Stimulated activated naive B cell treated with anti-CD40 and anti-IgM and Interleukin-4, amounts not matched to agents 10 μg/mL and 1 μg/mL and 100 μg/mL, for 72 hours (primary cell): ENCODE measurements at regions not wholly inside any gene's neighbourhood (a gene's known extent, or its start where the extent isn't known, plus 50 kb on each side); places are given as distances from the start of the nearest gene placed in this dataset.
"Not testable (repeated sequence)": the region's sequence is repeated elsewhere in the genome, so short reads cannot be mapped to it uniquely, and the experiment has no call there.

ENCODE experiments used
- ATAC-seq, 2 donors: fragments of 150-1000 bp; cut with Tn5 transposase; replicated peaks; 2 replicates each; pipeline ENCODE4 v1.10.0; 2021; ENCODE audit warnings: moderate library complexity in 1 of 2
- DNase-seq: peaks from one replicate; pipeline ENCODE4 v3.0.0; 2021
- H3K27ac Mint-ChIP-seq: one replicate; pipeline ENCODE4 v1.8.0; 2022; ENCODE audit warnings: mild to moderate bottlenecking, mixed read lengths
- H3K27me3 Mint-ChIP-seq, 2 donors: one replicate each; pipeline ENCODE4 v1.8.0; 2022; ENCODE audit warnings: mixed read lengths in 2 of 2
- H3K36me3 Mint-ChIP-seq, 2 donors: one replicate each; pipeline ENCODE4 v1.8.0; 2022; ENCODE audit warnings: mixed read lengths in 2 of 2, mild to moderate bottlenecking in 1 of 2
- H3K4me1 Mint-ChIP-seq, 2 donors: one replicate each; pipeline ENCODE4 v1.8.0; 2022; ENCODE audit warnings: mixed read lengths in 2 of 2, mild to moderate bottlenecking in 1 of 2
- H3K4me3 Mint-ChIP-seq, 2 donors: one replicate each; pipeline ENCODE4 v1.8.0; 2022; ENCODE audit warnings: mild to moderate bottlenecking in 2 of 2, mixed read lengths in 2 of 2, moderate library complexity in 1 of 2
- H3K9me3 Mint-ChIP-seq, 2 donors: one replicate each; pipeline ENCODE4 v1.8.0; 2022; ENCODE audit warnings: mixed read lengths in 2 of 2, mild to moderate bottlenecking in 1 of 2

DNA sequence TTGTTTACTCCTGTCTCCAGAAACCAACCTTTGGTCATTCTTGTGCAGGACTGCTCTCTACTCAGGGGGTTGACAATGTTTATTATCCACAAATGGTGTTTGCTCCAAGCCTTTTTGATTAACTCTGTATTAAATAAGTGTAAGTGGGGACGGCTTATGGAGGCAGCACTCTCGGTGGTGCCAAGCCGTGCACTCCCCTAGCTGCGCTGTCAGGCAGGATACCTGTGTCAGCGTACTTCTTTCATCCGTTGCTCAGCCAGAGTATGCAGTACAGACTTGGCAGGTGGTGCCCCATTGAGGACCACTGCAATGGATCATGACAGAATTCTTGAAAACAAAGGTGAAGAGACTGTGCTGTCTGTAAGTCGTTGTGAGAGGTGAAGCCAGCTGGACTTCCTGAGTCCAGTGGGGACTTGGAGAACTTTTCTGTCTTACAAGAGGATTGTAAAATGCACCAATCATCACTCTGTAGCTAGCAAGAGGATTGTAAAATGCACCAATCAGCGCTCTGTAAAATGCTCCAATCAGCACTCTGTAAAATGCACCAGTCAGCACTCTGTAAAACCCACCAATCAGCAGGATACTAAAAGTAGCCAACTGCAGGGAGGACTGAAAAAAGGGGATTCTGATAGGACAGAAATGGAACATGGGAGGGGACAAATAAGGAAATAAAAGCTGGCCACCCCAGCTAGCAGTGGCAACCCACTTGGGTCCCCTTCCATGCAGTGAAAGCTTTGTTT, 480.0 kb downstream of the MEI4 start:
- peaks cover 5 to 9% of the 10 kb centered on the region in 2 donors for H3K9me3 Mint-ChIP-seq
- H3K27me3 Mint-ChIP-seq: no peaks in the 10 kb centered on the region
- H3K4me1 Mint-ChIP-seq: no peaks in the 10 kb centered on the region
- ATAC-seq (no peak), DNase-seq (no peak)
- H3K27ac Mint-ChIP-seq: no peak overlapping the region
- H3K36me3 Mint-ChIP-seq: no peaks in the 10 kb centered on the region
- no peak overlapping the region for H3K4me3 Mint-ChIP-seq

DNA sequence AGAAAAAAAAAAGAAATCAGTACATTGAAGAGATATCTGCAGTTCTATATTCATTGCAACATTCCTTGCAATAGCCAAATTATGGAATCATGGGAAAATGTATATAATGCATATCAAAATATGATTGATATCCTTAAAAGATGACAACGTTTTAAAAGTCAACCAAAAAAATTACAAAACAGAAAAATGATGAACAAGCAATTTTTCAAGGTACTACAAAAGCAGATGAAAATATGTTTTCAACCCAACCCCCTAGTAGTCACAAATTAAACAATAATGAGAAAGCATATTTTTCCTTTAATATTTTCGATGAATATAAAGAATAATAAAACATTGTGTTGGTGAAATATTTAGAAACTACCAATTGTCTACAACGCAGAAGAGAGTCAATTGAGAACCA, 497.6 kb downstream of the MEI4 start:
- Mint-ChIP-seq H3K36me3 (no peaks in the 10 kb centered on the region), H3K4me3 (no peak overlapping the region), H3K27me3 (no peaks in the 10 kb centered on the region), H3K4me1 (no peaks in the 10 kb centered on the region), H3K27ac (peak overlapping the region; percentile 37), H3K9me3 (peaks cover 8 to 10% of the 10 kb centered on the region in 2 donors)
- DNase-seq (no peak), ATAC-seq (no peak)

DNA sequence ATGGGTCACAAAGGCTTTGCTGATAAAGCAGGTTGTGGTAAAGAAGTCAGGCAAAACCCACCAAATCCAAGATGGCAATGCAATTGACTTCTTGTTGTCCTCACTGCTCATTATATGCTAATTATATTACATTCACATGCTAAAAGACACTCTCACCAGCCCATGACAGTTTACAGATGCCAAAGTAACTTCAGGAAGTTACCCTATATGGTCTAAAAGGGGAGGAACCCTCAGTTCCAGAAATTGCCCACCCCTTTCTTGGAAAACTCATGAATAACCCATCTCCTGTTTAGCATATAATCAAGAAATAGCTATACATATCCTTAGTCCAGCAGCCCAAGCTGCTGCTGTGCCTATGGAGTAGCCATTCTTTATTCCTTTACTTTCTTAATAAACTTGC, 501.1 kb downstream of the MEI4 start:
- H3K4me1 Mint-ChIP-seq: no peaks in the 10 kb centered on the region
- no peak overlapping the region for H3K4me3 Mint-ChIP-seq
- no peaks in the 10 kb centered on the region for H3K36me3 Mint-ChIP-seq
- H3K9me3 Mint-ChIP-seq: peaks cover 9 to 10% of the 10 kb centered on the region in 2 donors
- ATAC-seq (no peak), DNase-seq (no peak)
- no peaks in the 10 kb centered on the region for H3K27me3 Mint-ChIP-seq
- H3K27ac Mint-ChIP-seq: no peak overlapping the region

DNA sequence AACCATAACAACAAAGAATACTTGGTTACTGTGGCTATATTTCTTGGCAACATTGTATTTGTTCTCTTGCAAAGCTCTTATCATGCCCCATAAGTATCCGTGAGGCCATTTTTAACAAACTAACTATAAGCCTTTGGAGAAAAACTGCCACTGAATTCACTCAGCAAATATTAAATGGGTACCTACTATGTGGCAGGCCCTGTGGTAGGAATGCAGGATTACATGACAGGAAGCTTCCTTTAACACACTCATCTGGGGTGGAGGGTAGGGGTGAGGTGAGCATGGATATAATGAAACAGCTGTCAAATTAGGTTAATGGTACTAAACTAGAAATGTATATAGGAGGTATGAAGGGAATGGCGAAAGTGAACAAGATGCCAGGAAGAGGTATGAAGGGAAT, 504.8 kb downstream of the MEI4 start:
- no peak for DNase-seq
- ATAC-seq: no peak
- Mint-ChIP-seq H3K4me3 (no peak overlapping the region), H3K27me3 (no peaks in the 10 kb centered on the region), H3K36me3 (no peaks in the 10 kb centered on the region), H3K9me3 (peaks cover 0 to 5% of the 10 kb centered on the region in 2 donors), H3K27ac (no peak overlapping the region), H3K4me1 (no peaks in the 10 kb centered on the region)

DNA sequence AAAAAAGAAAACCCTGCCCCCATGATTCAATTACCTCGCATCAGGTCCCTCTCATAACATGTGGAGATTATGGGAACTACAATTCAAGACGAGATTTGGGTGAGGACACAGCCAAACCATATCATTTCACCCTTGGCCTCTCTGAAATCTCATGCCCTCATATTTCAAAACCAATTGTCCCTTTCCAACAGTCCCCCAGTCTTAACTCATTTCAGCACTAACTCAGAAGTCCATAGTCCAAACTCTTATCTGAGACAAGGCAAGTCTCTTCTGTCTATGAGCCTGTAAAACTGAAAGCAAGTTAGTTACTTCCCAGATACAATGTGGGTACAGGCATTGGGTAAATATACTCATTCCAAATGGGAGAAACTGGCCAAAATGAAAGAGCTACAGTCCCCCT, 536.1 kb downstream of the MEI4 start:
- Mint-ChIP-seq H3K4me1 (peaks cover 0 to 2% of the 10 kb centered on the region in 2 donors), H3K27me3 (no peaks in the 10 kb centered on the region), H3K4me3 (no peak overlapping the region), H3K36me3 (peaks cover 0 to 2% of the 10 kb centered on the region in 2 donors), H3K27ac (no peak overlapping the region), H3K9me3 (peaks cover 8 to 14% of the 10 kb centered on the region in 2 donors)
- no peak for DNase-seq
- no peak for ATAC-seq

DNA sequence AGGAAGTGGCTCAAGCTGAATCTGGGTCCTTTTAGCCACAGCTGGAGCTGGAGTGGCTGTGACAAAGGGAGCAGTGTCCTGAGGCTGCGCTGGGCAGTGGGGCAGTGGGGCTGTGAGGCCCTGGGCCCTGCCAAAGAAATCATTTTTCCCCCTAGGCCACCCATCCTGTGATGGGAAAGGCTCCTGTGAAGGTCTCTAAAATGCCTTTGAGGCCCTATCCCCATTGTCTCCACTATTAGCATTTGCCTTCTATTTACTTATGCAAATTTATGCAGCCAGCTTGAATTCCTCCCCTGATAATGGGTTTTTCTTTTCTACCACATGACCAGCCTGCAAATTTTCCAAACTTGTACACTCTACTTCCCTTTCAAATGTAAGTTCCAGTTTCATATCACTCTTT, 539.2 kb downstream of the MEI4 start:
- ATAC-seq (no peak), DNase-seq (no peak)
- H3K4me3 Mint-ChIP-seq: no peak overlapping the region
- H3K9me3 Mint-ChIP-seq: peaks cover 8 to 14% of the 10 kb centered on the region in 2 donors
- no peak overlapping the region for H3K27ac Mint-ChIP-seq
- no peaks in the 10 kb centered on the region for H3K27me3 Mint-ChIP-seq
- peaks cover 0 to 2% of the 10 kb centered on the region in 2 donors for H3K36me3 Mint-ChIP-seq
- peaks cover 0 to 2% of the 10 kb centered on the region in 2 donors for H3K4me1 Mint-ChIP-seq

DNA sequence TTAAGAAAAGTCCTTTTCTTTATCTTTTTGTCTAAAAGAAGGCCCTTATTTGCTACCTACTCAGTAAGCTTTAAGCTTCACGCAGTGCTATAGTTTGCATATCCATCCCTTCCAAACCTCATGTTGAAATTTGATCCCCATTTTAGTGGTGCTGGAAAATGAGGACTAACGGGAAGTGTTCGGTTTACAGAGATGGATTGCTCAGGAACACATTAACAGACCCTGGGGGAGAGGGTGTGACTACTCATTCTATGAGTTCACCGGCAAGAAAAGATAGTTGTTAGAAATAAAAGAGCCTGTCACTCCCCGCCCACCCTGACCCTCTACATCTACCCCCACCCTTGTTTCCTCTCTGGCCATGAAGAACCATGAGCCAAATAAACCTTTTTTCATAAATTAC, 546.2 kb downstream of the MEI4 start:
- no peak overlapping the region for H3K27ac Mint-ChIP-seq
- H3K27me3 Mint-ChIP-seq: no peaks in the 10 kb centered on the region
- DNase-seq (no peak), ATAC-seq (no peak)
- no peaks in the 10 kb centered on the region for H3K36me3 Mint-ChIP-seq
- no peak overlapping the region for H3K4me3 Mint-ChIP-seq
- peaks cover 4 to 5% of the 10 kb centered on the region in 2 donors for H3K9me3 Mint-ChIP-seq
- H3K4me1 Mint-ChIP-seq: no peaks in the 10 kb centered on the region

DNA sequence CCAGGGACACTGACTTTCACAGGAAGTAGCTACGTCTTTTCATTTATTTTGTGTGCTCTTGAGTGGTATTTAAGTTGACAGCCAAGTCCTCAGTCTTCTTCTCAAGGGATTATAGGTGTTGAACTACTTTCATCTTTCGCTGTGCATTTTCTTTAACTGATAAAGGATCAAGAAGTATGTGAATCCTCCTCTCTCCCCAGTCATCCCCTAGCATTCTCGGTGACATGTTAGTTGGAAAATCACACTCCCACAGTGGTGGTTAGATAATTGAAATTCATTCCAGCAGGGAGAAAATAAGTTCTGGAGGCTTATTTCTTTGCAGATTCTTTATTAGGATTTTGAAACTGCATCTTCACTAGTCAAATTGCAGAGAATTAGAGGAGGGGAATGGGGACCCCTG, 569.4 kb downstream of the MEI4 start:
- H3K9me3 Mint-ChIP-seq: no peaks in the 10 kb centered on the region

DNA sequence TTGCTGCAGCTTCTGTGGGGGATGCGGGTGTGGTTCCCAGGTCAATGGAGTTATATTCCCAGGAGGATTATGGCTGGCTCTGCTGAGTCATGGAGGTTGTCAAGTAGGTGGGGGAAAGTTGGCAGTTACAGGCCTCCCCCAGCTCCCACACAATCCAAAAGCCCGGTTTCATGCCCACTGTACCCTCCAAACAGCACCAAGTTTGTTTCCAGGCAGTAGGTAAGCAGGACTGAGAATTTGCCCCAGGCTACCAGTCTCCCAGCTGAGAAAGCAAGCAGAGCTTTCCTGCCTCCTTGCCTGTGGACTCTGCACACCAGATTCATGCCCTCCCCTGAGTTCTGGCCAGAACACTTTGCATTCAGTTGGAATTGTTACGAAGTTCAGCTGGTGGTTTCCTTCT, 578.2 kb downstream of the MEI4 start:
- peaks cover 4 to 11% of the 10 kb centered on the region in 2 donors for H3K9me3 Mint-ChIP-seq
- no peaks in the 10 kb centered on the region for H3K36me3 Mint-ChIP-seq
- H3K27me3 Mint-ChIP-seq: no peaks in the 10 kb centered on the region
- H3K4me1 Mint-ChIP-seq: no peaks in the 10 kb centered on the region
- DNase-seq (no peak), ATAC-seq (no peak)
- no peak overlapping the region for H3K27ac Mint-ChIP-seq
- no peak overlapping the region for H3K4me3 Mint-ChIP-seq

More for the DNA sequence above, 569.4 kb downstream of the MEI4 start:
- Mint-ChIP-seq H3K4me1 (no peaks in the 10 kb centered on the region), H3K36me3 (no peaks in the 10 kb centered on the region), H3K27me3 (no peaks in the 10 kb centered on the region), H3K4me3 (no peak overlapping the region), H3K27ac (no peak overlapping the region)
- no peak for DNase-seq
- ATAC-seq: no peak

DNA sequence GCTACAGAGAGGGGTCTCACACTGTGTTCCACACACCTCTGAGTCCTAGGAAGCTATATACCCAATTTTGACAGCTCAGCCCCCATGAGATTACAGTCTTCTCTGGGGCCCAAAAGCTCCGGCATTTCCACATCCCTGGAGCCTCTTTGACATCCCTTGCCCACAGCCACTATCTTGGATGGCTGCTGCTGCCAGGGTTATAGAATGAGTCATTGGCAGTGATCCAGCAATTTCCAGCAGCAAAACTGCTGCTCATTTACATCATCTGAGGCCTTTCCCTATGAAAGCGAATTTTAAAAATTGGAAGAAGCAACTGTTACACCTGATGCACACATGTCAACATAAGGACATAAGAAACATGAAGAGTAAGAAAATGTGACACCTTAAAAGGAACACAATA, 590.7 kb downstream of the MEI4 start:
- DNase-seq (no peak), ATAC-seq (no peak)
- H3K9me3 Mint-ChIP-seq: peaks cover 10 to 13% of the 10 kb centered on the region in 2 donors

DNA sequence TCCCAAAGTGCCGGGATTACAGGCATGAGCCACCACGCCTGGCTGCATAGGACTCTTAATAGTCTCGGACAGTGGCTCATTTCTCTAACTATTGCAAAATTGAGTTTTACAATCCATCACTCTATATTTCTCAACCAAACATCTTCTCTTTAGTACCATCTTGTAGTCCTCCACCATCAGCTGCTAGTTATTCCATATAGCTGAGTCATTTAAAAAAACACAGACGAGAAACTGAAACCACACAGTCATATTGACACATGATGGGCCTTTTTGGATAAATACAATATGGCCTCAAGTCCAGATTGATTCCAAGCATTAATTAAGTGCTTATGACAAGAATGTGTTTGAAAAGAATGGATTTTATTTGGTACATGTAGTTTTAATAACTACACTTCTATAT, 599.1 kb downstream of the MEI4 start:
- no peaks in the 10 kb centered on the region for H3K4me1 Mint-ChIP-seq
- ATAC-seq (no peak), DNase-seq (no peak)
- H3K27ac Mint-ChIP-seq: no peak overlapping the region
- H3K27me3 Mint-ChIP-seq: no peaks in the 10 kb centered on the region
- no peak overlapping the region for H3K4me3 Mint-ChIP-seq
- peaks cover 0 to 4% of the 10 kb centered on the region in 2 donors for H3K9me3 Mint-ChIP-seq
- H3K36me3 Mint-ChIP-seq: no peaks in the 10 kb centered on the region

More for the DNA sequence above, 590.7 kb downstream of the MEI4 start:
- H3K4me1 Mint-ChIP-seq: no peaks in the 10 kb centered on the region
- H3K36me3 Mint-ChIP-seq: no peaks in the 10 kb centered on the region
- H3K27me3 Mint-ChIP-seq: no peaks in the 10 kb centered on the region
- H3K4me3 Mint-ChIP-seq: no peak overlapping the region
- H3K27ac Mint-ChIP-seq: no peak overlapping the region

DNA sequence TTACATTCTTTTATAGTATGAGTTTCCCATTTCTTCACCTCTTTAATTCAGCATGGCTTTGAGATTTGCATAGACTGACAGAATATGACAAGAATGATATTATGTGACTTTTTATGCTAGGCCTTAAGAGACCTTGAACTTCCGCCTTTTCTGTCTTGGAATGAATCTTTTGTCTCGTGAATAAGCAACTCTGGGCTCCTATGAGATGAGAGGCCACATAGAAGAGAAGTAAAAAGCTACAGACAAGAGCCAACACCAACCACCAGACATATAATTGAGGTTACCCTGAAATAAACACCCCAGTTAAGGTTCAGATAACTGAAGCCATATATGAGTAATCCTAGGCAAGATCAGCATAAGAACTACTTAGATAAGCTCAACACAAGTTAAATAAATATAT, 600.8 kb downstream of the MEI4 start:
- DNase-seq (no peak), ATAC-seq (no peak)
- H3K27ac Mint-ChIP-seq: no peak overlapping the region
- H3K9me3 Mint-ChIP-seq: peaks cover 0 to 4% of the 10 kb centered on the region in 2 donors
- no peak overlapping the region for H3K4me3 Mint-ChIP-seq
- H3K4me1 Mint-ChIP-seq: no peaks in the 10 kb centered on the region
- H3K36me3 Mint-ChIP-seq: no peaks in the 10 kb centered on the region
- H3K27me3 Mint-ChIP-seq: no peaks in the 10 kb centered on the region

DNA sequence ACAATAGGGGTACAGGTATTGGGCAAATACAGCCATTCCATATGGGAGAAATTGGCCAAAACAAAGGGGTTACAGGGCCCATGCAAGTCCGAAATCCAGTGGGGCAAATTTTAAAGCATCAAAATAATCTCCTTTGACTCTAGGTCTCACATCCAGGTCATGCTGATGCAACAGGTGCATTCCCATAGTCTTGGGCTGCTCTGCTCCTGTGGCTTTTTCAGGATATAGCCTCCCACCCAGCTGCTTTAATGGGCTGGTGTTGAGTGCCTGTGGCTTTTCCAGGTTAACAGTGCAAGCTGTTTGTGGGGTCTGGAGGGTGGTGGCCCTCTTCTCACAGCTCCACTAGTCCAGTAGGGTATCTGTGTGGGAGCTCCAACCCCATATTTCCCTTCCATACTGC, 607.1 kb downstream of the MEI4 start:
- ATAC-seq (no peak), DNase-seq (no peak)
- Mint-ChIP-seq H3K4me3 (no peak overlapping the region), H3K36me3 (no peaks in the 10 kb centered on the region), H3K9me3 (no peaks in the 10 kb centered on the region), H3K4me1 (no peaks in the 10 kb centered on the region), H3K27ac (no peak overlapping the region), H3K27me3 (no peaks in the 10 kb centered on the region)

DNA sequence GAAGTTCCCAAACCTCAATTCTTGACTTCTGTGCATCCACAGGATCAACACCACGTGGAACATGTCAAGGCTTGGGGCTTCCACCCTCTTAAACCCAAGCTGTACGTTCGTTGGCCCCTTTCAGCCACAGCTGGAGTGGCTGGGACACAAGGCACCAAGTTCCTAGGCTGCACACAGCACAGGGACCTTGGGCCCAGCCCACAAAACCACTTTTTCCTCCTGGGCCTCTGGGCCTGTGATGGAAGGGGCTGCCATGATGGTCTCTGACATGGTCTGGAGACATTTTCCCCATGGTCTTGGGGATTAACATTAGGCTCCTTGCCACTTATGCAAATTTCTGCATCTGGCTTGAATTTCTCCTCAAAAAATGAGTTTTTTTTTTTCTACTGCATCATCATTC, 606.9 kb upstream of the IRAK1BP1 start:
- not testable (repeated sequence) for H3K27ac Mint-ChIP-seq, ATAC-seq, H3K9me3 Mint-ChIP-seq, H3K4me1 Mint-ChIP-seq, DNase-seq, H3K4me3 Mint-ChIP-seq, H3K36me3 Mint-ChIP-seq, H3K27me3 Mint-ChIP-seq

DNA sequence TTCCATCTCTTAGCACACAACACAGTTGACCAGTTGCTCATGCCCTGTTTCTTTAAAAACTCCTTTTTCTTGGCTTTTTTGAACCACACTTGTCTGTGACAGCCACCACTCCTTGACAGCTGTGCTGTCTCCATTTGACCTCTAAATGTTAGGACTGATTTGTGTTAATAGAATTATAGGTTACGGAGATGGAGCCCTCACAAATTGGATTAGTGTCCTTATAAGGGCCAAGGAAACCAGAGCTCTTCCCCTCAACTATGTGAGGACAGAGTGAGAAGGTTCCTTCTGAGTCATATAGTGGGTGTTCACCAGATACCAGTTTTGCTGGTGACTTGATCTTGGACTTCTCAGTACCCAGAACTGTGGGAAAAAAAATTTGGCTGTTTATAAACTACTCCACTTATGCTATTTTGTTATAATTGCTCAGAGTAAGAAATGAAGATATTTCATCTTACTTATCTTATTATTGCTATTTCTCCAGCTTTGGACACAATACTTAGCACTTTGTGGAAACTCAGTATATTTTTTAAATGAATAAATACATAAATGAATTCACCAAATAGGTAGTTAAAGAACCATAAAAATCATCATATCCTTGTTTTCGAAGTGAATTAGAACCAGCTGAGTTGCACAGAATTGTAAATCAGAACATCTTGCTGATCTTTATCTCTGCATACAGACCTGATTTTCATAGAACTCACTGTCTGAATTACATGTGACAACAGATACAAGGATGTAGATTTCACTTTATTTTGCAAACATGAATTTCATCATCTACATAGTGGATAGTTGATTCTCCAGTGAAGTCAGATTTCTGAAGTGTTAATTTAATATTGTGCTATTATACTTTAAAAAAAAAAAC, 598.5 kb upstream of the IRAK1BP1 start:
- H3K9me3 Mint-ChIP-seq: no peaks in the 10 kb centered on the region
- no peak overlapping the region for H3K4me3 Mint-ChIP-seq
- no peaks in the 10 kb centered on the region for H3K4me1 Mint-ChIP-seq
- H3K36me3 Mint-ChIP-seq: no peaks in the 10 kb centered on the region
- no peak for DNase-seq
- H3K27ac Mint-ChIP-seq: no peak overlapping the region
- ATAC-seq: no peak
- H3K27me3 Mint-ChIP-seq: no peaks in the 10 kb centered on the region
